HT-29 (cell line): ENCODE measurements at regions not wholly inside any gene's neighbourhood (a gene's known extent, or its start where the extent isn't known, plus 50 kb on each side); places are given as distances from the start of the nearest gene placed in this dataset.

Experiments used
- DNase-seq: peaks from one replicate; pipeline ENCODE4 v3.0.0-alpha.2; 2015; ENCODE audit warnings: low spot score

DNA sequence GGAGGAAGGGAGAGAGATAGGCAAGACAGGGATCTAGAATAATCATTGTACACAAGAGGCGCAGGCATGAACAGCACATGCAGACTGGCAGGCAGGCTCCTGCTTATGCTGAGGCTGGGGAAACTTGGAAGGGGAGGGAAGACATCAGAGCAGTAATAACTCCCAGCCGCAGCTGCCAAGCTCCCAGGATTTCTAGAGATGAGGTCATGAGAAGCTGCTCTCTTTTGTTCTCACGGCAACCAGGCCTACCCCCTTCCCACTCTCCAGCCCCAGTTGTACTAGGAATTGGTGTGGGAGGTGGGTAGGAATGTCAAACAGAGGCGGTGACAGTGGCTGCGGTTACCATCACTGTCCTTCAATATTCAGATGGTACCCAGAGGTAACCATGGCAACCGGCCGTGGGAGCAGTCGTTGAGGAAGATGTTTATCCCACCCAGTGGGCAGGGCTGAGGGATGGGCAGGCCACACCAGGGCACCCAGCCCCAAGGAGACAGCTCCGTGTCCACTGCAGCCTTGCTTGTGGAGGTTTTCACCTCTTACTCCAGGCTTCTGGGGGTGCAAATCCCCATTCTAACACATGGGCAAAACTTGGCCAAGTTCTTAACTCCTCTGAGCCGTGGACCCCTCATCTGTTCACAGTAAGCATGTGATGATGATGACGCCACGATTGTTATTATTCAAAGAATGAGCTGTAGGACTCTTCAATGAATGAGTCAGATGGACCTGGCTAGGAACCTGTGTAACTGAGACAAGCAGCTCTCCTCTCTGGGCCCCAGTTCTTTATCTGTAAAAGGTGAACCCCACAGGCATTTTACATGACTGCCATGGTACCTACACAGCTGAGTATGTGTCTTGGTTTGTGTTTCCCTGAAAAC, 360.8 kb upstream of the PROK2 start:
- no peak for DNase-seq

DNA sequence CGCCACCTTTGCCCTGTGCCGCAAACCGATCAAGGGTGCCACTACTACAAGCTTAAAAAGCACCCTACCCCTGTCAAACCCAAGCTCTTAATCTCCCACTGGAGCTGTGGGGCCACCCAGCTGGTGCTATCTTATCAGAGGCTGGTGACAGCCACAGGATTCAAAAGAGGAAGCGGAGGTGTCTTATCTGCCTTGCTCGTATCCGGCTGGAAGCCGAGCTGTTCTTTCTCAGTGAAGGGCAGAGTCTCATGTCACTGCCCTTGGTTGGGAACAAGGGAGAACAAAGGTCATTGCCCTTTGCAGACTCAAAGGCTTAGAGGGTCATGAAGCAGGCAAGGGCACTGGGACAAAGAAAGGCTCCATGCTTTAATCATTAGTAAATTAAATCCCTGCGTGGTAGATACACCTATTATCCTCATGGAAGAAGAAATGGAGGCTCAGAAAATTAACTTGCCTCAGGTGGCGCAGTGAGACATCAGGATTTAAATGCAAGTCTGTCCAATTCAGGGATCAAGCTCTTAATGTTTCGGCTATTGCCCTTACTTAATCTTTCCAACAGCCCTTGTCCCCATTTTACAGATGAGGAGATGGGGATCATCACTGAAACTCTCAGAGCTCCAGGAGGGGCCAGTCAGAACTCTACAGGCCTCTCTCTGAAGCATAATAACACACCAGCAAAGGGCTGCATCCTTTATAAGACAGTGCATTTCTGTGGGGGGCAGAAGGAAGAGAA, 360.0 kb upstream of the PROK2 start:
- DNase-seq, result no peak

DNA sequence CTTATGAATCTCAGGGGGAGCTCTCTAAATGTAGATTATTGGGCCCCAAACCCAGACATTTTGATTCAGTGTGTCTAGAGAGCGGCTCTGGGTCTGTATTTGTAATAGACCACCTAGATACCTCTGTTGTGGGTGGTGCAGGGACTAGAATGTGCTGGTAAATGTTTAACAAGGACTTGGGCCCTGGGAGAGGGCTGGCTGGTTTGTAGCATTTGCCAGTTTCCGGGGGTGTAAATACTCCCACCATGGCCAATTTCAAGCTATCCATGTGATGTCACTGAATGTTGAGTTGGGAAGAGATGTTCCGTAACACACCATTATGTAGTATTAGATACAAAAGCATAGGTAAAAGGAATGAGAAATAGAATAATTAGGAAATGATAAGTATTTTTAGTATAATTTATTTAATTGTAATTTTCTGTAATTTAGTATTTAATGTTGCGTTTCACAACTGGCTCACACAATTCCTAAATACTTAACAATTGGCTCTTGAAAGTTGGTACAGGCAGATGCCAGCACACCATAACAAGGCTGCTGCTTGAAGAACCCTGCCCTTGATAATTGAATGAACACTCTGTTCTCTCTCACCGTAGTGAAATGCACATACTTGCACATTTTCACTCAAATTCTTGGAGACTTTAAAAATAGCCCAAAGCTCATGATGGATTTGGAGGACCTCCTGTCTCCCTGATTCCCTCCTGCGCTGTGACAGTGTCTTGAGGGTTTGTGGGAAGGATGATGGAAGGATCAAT, 359.2 kb upstream of the PROK2 start:
- DNase-seq, result no peak

DNA sequence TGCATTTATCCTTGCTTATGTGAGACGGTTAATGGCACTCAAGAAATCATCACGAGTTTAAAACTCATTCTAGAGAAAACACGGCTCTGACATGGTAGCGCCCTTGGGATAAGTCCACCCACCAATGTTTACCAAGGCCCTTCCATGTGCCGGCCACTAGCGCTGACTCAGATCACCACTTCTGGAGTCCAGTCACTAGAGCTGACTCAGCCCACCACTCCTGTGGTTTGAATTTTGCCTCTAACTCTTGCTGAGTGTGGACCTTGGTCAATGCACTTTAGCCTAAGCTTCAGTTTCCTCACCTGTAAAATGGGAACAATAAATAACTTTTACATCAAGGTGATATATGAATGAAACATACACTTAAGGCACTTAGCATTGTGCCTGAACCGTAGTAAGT, 358.4 kb upstream of the PROK2 start:
- DNase-seq, result no peak

DNA sequence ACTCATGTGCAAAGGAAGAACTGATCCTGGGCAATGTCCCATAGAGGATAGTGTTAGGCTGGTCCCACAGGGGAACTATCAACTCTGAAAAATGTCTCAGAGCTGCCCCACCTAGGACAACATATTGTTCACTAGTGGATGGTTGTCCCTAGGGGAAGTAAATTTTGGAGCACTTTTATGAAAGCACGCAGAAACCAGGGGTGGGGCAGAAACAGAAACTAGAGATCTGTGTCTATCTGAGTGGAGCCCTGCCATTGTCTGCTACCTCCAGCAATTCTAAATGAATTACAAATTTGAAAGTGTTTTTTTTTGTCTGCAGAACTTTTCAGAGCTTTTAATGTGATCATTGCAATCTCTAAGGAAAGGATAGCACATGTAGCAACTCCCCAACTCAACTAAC, 357.1 kb upstream of the PROK2 start:
- no peak for DNase-seq

DNA sequence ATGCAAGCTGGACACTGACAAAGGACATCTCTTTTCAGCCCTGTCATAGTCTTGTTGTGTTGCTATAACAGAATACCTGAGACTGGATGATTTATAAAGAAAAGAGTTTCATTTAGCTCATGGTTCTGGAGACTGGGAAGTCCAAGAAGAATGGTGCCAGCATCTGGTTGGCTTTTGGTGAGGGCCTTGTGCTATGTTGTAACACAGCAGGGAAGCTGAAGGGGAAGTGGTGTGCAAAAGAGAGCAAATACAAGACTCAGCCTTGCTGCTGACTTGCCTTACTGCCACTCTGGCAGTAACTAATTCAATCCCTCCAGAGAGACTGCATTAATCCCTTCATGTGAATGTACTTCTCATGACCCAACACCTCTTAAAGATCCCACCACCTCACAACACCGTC, 356.3 kb upstream of the PROK2 start:
- DNase-seq, result no peak

DNA sequence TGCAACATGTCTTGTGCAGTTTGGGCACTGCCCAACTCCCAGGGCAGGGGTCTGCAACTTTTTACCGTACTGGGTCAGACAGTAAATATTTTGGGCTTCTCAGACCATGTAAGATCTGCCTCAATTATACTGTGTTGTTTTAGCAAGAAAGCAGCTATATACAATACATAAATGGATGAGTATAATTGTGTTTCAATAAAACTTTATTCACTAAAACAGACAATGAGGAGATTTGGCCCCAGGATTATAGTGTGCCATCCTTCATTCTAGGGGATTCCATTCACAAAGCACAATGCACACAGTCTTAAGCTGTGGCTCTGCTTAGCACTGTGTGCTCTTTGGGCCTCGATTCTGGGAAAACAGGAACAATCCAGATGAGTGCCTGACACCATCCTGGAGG, 354.4 kb upstream of the PROK2 start:
- no peak for DNase-seq

DNA sequence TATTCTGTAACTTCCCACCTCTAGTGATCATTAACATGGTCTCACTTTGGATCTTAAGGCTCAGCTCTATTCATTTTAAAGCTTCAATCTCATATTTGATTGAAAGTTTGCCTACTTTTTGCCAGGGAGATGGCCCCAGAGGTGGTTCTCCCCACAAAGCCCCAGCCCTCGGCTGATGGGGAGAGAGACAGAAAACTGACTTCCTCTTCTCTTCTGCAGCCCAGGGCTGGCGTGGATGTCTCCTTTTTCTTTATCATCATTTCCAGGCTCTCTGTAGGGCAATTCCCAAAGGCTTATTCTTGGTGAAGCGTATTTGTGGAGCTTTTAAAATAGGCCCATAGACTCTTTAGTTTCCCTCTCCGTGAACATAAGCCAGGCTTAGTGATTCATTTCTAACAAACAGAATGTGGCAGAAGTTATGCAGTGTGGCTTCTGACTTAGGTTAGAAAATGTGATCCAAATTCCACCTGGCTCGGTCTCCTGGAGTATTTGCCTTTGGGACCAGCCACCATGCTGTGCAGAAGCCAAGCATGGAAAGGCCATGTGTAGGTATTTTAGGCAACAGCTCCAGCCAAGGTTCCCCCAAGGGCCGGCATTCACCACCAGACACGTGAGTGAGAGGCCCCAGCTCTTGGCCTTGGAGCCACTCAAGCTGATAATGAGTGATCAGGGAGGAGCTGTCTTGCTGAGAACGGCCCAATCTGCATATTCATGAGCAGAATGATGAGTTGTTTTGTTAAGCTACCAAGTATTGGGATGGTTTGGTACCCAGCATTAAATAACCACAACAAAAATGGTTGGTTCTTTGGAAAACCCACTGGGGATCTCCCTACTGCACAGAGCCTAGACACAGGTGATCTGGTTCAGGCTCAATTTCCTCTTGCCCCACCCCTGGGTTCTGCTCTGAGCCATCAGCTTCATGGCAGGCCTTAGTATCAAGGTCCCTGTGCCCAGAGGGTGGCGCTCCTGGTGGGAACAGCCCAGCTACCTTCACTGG, 353.2 kb upstream of the PROK2 start:
- DNase-seq, result no peak

DNA sequence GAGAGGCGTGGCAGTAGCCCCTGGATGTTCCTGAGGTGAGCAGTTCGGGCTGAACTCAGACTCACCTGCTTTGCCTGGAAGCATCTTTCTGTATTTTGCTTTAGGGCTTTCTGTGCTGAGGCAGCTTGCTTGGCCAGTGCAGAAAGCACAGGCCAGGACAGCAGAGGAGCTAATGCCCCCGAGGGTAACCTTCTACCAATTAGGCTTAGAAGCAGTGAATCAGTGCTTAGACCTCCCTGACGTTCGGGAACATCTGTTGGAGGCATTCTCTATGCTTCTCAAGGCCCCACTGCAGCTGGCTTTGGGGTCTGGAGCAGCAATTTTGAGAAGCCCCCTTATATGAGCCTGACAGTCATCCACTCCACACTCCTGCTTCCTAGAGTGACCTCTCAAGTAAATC, 350.7 kb upstream of the PROK2 start:
- no peak for DNase-seq

DNA sequence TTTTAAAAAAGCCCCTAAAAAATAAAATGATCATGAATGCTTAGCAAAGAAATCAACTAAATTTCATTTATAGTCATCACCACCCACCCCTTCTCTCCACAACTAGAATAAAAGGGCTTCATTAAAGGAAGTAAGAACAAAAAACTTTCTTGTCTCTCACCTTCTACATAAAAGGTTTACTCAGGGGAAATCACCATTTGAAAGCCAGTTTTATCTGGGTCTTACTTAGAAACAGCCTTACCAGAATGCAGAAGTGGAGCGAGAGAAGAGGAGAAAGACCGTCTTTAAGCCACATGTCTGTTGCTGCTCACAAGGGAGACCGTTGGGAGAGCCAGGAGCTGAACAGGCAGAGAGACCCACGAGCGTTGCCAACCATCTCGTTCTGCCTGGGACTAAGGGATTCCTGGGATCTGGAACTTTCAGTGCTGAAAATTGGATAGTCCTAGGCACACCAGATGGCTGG, 350.1 kb upstream of the PROK2 start:
- DNase-seq, result no peak

DNA sequence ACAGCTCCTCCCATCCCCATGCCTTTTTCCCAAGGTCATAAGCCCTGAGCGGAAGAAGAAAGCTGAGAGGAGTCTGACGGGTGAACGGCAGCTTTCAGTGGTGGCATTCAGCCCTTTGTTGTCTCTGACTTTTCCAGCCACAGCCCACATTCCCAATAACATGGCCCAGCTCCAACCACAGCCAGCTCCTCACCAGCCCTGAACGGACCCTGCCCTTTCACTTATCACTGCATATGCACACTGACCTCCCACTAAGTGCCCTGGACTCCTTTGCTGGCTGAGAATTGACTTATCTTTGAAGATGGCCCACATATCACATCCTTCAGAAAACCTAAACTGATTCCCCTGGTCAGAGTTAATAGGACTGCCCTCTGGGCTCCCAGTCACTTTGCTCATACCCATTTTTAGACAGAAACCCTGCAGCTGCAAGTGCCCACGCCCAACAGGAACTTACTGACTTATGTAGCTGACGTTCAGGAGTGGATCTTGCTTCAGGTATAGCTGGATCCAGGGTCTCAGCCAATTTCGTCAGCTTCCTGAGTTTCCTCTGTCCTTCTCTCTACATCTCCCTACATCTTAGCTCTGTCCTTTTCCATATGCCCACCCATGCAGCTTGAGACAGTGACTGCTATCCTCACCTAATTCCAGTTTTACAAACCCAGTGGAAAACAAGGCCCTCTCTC, 348.5 kb upstream of the PROK2 start:
- DNase-seq, result no peak

DNA sequence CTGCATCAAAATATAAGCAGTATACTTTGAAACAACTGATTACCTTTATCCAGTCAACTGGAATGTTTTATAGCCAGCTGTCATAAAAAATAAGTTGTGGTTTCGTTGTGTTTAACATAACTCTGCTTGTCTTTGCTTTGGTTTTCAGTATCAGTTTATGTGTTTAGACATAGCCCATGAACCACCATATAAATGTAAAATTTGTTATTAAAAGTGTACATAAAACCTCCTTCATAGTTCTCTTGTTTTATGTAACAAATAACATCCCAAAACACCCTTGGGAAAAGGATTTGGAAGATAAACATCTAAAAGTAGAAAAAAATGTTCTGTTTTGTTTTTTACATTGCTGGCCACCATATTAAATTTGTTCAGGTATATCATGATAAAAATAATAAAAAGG, 347.0 kb upstream of the PROK2 start:
- DNase-seq, result no peak

DNA sequence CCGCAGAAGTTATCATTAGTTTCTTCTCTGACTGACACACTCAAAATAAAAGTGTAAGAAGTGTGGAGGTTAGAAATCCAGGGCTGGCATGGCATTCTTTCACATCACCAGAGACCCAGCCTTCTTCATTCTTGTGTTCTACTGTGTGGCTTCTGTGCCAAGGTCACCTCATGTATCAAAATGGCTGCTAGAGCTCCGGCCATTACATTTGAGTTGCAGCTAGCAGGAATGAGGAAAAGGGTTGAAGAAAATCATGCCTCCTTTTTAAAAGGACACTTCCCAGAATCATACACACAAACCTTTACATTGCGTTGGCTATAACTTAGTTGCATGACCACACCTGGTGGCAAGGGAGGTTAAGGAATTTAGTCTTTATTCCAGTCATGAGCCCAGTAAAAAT, 345.6 kb upstream of the PROK2 start:
- no peak for DNase-seq

DNA sequence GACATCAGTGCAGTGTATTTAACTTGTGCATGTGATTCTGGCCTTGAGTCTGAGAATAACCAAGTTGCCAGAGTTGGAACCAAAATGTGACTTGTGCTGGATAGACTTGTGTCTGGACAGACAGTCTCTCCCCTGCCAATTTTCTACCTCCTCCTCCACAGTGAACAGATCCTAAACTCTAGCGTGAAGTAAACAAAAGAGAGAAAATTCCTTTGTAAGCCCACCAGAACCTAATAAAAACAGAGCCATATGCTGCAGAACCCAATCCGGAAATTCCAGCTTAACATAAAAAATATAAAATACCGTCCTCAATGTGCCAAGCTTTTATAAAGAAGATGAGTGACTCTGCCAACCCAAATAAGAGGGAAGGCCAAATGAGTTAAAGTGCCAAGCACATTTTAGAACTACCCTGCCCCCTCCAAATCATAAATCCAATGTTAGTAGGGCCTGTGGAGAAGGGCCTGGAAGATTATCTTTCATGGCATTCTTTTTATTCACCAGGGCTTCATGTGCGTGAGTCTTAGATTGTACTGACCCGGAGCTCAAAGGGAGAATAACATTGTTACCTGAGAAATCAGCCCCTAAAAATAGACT, 344.6 kb upstream of the PROK2 start:
- DNase-seq, result no peak

DNA sequence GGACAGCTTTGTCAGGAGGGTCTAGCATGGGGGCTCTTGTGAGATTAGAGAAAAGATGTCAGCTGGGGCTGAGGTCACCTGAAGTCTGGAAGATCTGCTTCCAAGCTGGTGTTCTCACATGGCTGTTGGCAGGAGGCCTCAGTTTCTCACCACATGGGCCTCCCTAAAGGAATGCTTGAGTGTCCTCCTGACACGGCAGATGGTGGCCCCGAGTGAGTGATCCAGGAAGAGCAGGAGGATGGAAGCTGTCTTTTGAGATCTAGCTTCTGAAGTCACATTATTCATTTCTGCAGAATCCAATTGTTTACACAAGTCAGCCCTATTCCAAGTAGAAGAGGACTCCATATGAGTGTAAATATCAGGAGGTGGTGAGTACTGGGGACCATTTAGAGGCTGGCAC, 344.0 kb upstream of the PROK2 start:
- no peak for DNase-seq

DNA sequence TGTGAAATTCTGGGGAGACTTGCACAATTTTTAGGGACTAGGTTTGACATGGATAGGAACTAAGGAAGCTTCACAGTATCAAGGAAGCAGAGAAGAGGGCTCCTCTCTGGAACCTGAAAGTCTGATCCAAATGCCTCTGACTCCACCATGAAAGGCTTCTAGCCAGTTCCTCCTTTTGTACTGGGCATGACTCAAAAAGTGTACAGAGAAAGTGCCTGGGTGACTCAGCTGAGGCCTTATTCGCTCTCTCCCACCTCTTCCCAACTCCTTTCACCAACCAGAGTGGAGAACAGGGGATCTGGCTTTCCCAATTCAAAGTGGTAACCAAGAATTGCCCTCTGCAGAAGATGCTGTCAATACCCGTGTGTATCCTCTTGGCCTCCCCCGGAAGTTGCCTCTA, 342.9 kb upstream of the PROK2 start:
- no peak for DNase-seq

DNA sequence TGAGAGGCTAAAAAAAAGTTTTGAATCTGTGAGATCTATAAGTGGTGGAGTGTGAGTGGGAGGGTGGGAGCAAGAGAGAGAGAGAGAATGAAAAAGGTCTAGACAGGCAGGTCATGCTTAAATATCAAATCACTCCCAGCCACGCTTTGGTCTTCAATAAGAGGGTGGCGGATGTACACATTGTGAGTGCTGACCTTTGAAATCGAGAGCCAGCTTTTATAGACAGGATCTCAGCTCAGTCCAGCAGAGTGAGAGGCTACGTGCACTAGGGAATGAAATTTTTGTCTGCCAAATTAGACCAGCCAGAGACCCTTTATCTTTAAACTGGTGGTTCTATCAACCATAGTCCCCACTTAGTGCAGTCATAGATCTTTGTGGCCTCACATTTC, 342.3 kb upstream of the PROK2 start:
- no peak for DNase-seq

DNA sequence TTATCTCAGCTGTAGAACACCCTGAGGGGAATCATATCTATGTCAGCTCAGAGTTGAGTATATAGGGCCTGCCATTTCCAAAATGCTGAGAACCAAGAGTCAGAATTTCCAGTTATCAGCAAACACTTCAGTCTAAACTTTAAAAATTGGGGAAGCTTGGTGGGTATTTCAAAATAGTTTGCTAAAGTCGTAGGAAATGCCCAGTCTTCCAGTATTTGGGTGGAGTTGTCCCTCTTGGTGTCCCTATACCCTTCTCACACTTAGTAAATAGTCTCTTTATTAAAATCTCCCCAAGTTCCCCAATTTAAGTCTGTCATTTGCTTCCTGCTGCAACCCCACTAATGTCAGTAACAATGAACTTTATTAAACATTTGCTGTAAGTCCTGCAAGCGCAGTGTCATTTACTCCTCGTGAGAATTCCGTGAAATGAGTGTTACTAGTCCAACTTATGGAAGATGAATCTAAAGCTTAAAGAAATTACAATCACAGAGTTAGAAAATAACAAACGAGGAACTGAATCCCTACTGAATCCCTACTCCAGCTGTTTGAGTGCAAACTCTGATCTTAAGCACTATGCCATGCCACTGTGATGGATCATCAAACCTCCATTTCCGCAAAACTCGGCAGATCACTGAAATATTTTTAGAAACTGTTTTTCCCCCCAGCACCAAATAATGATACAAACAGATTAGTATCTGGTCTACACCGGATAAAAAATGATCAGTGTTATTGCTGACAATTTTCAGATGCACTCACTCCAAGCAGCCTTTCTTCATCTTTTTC, 341.7 kb upstream of the PROK2 start:
- no peak for DNase-seq

DNA sequence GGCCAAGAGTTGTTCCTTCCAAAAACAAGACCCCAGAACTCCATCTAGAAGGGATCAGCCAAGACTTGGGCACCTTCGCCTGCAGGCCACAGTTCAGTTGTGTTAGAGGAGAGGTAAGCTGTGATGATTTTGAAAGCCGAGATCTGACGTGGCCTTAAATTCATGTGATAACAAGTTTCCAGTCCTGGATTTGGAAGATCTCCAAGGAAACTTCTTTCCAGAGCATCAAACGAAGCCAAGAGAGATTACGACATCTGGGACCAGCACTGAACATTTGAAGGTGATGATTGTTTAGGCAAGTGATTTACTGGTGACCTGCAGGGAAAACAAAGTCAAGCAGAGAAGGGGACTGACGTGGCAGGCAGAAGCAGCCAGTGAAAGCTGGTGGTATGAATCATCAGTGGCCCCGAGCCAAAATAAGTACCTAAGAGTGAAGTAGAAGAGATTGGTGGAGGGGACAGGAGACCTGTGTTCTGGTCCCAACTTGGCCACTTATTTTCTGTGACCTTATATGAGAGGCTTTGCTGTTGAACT, 339.0 kb upstream of the PROK2 start:
- DNase-seq, result peak; percentile 3
